ENCODE measurements at regions not wholly inside any gene's neighbourhood (a gene's known extent, or its start where the extent isn't known, plus 50 kb on each side); places are given as distances from the start of the nearest gene placed in this dataset.
"Not testable (repeated sequence)": the region's sequence is repeated elsewhere in the genome, so short reads cannot be mapped to it uniquely, and the experiment has no call there.

DNA sequence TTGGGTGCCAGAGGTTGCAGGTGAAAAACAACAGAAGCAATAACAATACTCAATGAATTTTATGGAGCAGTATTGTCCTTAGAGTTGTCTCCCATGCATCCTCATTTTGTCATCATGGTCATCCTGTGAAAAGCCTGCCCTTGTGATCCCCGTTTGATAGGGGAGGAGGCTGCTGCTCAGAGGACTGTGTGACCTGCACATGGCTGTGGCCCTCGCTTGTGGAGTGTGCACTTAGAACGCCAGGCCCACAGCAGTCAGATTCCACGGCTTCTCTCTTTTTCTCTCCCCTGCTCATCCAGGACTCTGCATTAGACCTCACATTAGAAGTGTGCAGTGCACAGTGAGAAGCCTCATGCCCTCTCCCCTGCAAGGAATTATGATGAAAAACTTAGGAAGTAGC, 491.1 kb upstream of the KLF6 start:
- no peak for FAIRE-seq
- no peaks in the 10 kb centered on the region for H3K9me1 ChIP-seq (replicated peaks; ENCODE audit: control insufficient read depth, extremely low read depth, insufficient read depth, low read length)
- H3K4me2 ChIP-seq (ENCODE audit: insufficient read depth, low read length): no peak overlapping the region
- peaks cover 14% of the 10 kb centered on the region for H3K4me1 ChIP-seq (ENCODE audit: control insufficient read depth, extremely low read depth, insufficient read depth, low read length)
- CTCF ChIA-PET: no interaction called here
- H3K27ac ChIP-seq (ENCODE audit: insufficient read depth, low read depth, low read length): no peak overlapping the region
- H4K20me1 ChIP-seq (replicated peaks; ENCODE audit: control insufficient read depth, extremely low read depth, insufficient read depth, low read length): no peaks in the 10 kb centered on the region
- H3K27me3 ChIP-seq (ENCODE audit: control insufficient read depth in 2 of 2, insufficient read depth in 2 of 2, low read length in 2 of 2): no peaks in the 10 kb centered on the region
- POLR2A ChIA-PET: no interaction called here
- no peak overlapping the region for H2AFZ ChIP-seq (ENCODE audit: low read depth, low read length)
- H3K9me3 ChIP-seq (replicated peaks; ENCODE audit: control insufficient read depth, insufficient read depth, low read length): no peaks in the 10 kb centered on the region
- TF ChIP-seq FOS (IDR thresholded peaks at IDR 0.05; ENCODE audit: borderline replicate concordance, insufficient read depth, low read length): no peak
- TF ChIP-seq JUN (IDR thresholded peaks at IDR 0.05; ENCODE audit: borderline replicate concordance, insufficient read depth, insufficient read length, low read depth): no peak
- TF ChIP-seq POLR2A (IDR thresholded peaks at IDR 0.05; ENCODE audit: low read depth, low read length): no peak
- TF ChIP-seq GATA2 (IDR thresholded peaks at IDR 0.05; ENCODE audit: insufficient read depth, insufficient read length, low read depth, low read length): no peak
- TF ChIP-seq, protein P1, sequence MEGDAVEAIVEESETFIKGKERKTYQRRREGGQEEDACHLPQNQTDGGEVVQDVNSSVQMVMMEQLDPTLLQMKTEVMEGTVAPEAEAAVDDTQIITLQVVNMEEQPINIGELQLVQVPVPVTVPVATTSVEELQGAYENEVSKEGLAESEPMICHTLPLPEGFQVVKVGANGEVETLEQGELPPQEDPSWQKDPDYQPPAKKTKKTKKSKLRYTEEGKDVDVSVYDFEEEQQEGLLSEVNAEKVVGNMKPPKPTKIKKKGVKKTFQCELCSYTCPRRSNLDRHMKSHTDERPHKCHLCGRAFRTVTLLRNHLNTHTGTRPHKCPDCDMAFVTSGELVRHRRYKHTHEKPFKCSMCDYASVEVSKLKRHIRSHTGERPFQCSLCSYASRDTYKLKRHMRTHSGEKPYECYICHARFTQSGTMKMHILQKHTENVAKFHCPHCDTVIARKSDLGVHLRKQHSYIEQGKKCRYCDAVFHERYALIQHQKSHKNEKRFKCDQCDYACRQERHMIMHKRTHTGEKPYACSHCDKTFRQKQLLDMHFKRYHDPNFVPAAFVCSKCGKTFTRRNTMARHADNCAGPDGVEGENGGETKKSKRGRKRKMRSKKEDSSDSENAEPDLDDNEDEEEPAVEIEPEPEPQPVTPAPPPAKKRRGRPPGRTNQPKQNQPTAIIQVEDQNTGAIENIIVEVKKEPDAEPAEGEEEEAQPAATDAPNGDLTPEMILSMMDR (IDR thresholded peaks at IDR 0.05; ENCODE audit: extremely low read depth in 1 of 2, insufficient read depth in 1 of 2, low read depth in 1 of 2, low read length in 2 of 2): no peak
- TF ChIP-seq, protein P2, sequence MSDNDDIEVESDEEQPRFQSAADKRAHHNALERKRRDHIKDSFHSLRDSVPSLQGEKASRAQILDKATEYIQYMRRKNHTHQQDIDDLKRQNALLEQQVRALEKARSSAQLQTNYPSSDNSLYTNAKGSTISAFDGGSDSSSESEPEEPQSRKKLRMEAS (IDR thresholded peaks at IDR 0.05; ENCODE audit: insufficient read depth, insufficient read length): no peak
- no peaks in the 10 kb centered on the region for H3K36me3 ChIP-seq (ENCODE audit: control insufficient read depth in 2 of 2, extremely low read depth in 1 of 2, insufficient read depth in 2 of 2, low read length in 2 of 2)
- no peaks in the 10 kb centered on the region for H3K79me2 ChIP-seq (ENCODE audit: control insufficient read depth, insufficient read depth, low read length)
- dilution Hi-C loops (cut with MboI; ENCODE audit: extremely low pct_ligation_motif_present, low sequenced_read_pairs): no loop called here
- no peak overlapping the region for H3K9ac ChIP-seq (replicated peaks; ENCODE audit: extremely low read depth, insufficient read depth, low read length)
- intact Hi-C loops (cut with micrococcal nuclease): no loop called here
- no TSS peak for BruUV-seq (replicated peaks)
- H3K4me3 ChIP-seq (replicated peaks in 1 of 3; ENCODE audit: insufficient read depth in 1 of 3, low read depth in 1 of 3, low read length in 3 of 3): no peak overlapping the region
- DNase-seq (ENCODE audit: low read depth, low spot score): no peak

DNA sequence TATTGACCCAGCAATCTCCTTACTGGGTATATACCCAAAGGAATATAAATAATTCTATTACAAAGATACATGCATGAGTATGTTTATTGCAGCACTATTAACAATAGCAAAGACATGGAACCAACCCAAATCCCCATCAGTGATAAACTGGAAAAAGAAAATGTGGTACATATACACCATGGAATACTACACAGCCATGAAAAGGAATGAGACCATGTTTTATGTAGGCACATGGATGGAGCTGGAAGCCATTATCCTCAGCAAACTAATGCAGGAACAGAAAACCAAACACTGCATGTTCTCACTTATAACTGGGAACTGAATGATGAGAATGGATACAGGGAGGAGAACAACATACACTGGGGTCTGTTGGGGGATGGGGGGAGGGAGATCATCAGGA, 489.7 kb upstream of the KLF6 start:
- CTCF ChIA-PET; H3K36me3 ChIP-seq (ENCODE audit: control insufficient read depth in 2 of 2, extremely low read depth in 1 of 2, insufficient read depth in 2 of 2, low read length in 2 of 2); DNase-seq (ENCODE audit: low read depth, low spot score); H3K9me3 ChIP-seq (replicated peaks; ENCODE audit: control insufficient read depth, insufficient read depth, low read length); BruUV-seq (replicated peaks); H3K9ac ChIP-seq (replicated peaks; ENCODE audit: extremely low read depth, insufficient read depth, low read length); H4K20me1 ChIP-seq (replicated peaks; ENCODE audit: control insufficient read depth, extremely low read depth, insufficient read depth, low read length); dilution Hi-C loops (cut with MboI; ENCODE audit: extremely low pct_ligation_motif_present, low sequenced_read_pairs); H3K79me2 ChIP-seq (ENCODE audit: control insufficient read depth, insufficient read depth, low read length); intact Hi-C loops (cut with micrococcal nuclease); H3K27me3 ChIP-seq (ENCODE audit: control insufficient read depth in 2 of 2, insufficient read depth in 2 of 2, low read length in 2 of 2); H3K4me3 ChIP-seq (replicated peaks in 1 of 3; ENCODE audit: insufficient read depth in 1 of 3, low read depth in 1 of 3, low read length in 3 of 3); FAIRE-seq; H3K9me1 ChIP-seq (replicated peaks; ENCODE audit: control insufficient read depth, extremely low read depth, insufficient read depth, low read length); H2AFZ ChIP-seq (ENCODE audit: low read depth, low read length); H3K4me1 ChIP-seq (ENCODE audit: control insufficient read depth, extremely low read depth, insufficient read depth, low read length); POLR2A ChIA-PET; H3K4me2 ChIP-seq (ENCODE audit: insufficient read depth, low read length); H3K27ac ChIP-seq (ENCODE audit: insufficient read depth, low read depth, low read length): not testable (repeated sequence)
